ENCODE measurements at regions not wholly inside any gene's neighbourhood (a gene's known extent, or its start where the extent isn't known, plus 50 kb on each side); places are given as distances from the start of the nearest gene placed in this dataset.
"Not testable (repeated sequence)": the region's sequence is repeated elsewhere in the genome, so short reads cannot be mapped to it uniquely, and the experiment has no call there.

GRCh38 chr2:234156326-234156725 is 105.8 kb downstream of the SPP2 start:
- no peak overlapping the region for H3K4me3 ChIP-seq (ENCODE audit: low read length)
- no peak for TF ChIP-seq CTCF (conservative IDR thresholded peaks at IDR 0.05; ENCODE audit: low read depth, low read length)
- no peak for DNase-seq (ENCODE audit: low read depth)

DNA sequence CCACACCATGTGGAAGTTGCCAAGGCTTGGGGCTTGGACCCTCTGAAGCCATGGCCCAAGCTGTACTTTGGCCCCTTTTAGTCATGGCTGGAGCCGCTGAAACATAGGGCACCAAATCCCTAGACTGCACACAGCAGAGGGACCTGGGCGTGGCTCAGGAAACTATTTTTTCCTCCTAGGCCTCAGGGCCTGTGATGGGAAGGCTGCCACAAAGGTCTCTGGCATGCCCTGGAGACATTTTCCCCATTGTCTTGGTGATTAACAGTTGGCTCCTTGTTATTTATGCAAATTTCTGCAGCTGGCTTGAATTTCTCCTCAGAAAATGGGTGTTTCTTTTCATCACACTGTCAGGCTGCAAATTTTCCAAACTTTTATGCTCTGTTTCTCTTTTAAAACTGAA is 102.3 kb downstream of the SPP2 start:
- H3K4me3 ChIP-seq (ENCODE audit: low read length); DNase-seq (ENCODE audit: low read depth): not testable (repeated sequence)

- no peak for DNase-seq (ENCODE audit: low read depth)
- TF ChIP-seq CTCF (conservative IDR thresholded peaks at IDR 0.05; ENCODE audit: low read depth, low read length), result no peak
- no peak overlapping the region for H3K4me3 ChIP-seq (ENCODE audit: low read length)
Observed at GRCh38 chr2:234147335-234147861, 96.9 kb downstream of the SPP2 start.

DNA sequence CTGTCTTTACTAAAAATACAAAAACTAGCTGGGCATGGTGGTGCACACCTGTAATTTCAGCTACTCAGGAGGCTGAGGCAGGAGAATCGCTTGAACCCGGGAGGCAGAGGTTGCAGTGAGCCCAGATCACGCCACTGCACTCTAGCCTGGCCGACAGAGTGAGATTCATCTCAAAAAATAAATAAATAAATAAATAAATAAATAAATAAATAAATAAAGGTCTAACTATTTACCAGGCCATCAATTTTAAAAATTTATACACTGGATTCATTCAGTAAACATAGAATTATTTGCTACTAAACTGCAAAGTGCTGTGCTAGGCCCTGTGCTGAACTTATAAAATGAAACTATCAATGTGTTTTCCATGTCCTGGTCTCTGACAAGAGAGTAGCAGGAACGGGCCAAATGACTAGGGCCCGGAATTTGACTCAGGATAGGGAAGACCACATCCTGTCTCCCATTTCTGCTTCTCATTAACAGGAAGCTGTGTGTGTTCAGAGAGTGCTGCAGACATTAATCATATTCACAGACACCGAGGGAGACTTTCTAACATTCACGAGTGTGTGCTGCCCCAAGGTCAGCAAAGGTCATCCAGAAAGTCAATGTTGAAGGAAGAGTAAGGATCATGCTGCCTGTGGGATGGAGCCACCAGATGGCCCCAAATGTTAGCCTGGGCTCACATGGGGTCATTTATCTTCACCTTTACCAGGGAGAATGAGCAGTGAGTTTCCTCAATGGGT is 95.8 kb downstream of the SPP2 start:
- TF ChIP-seq CTCF (conservative IDR thresholded peaks at IDR 0.05; ENCODE audit: low read depth, low read length), result no peak
- DNase-seq (ENCODE audit: low read depth), result no peak
- H3K4me3 ChIP-seq (ENCODE audit: low read length), result no peak overlapping the region

GRCh38 chr2:234145511-234145910 is 95.0 kb downstream of the SPP2 start:
- no peak overlapping the region for H3K4me3 ChIP-seq (ENCODE audit: low read length)
- TF ChIP-seq CTCF (conservative IDR thresholded peaks at IDR 0.05; ENCODE audit: low read depth, low read length), result no peak
- no peak for DNase-seq (ENCODE audit: low read depth)

GRCh38 chr2:234145057-234145456 is 94.6 kb downstream of the SPP2 start:
- no peak for TF ChIP-seq CTCF (conservative IDR thresholded peaks at IDR 0.05; ENCODE audit: low read depth, low read length)
- DNase-seq (ENCODE audit: low read depth), result no peak
- H3K4me3 ChIP-seq (ENCODE audit: low read length), result no peak overlapping the region

DNA sequence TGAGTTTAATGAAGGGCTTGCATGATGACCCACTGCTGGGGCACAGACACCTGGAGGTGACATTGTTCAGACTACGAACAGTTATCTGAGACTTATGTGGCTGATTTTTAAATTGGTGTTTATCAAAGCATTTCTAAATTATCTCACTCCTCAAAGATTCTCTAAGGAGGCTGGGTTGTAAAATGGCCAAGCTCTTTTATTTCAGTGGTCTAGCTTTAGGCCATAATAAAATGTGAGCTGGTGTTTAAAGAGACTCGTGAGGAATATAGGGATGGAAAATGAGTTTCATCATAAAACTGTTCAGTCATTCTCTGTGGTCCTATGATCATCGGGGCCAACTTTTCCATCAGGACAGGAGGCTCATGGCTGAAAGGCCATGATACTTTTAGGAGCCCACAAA is 93.4 kb downstream of the SPP2 start:
- no peak for DNase-seq (ENCODE audit: low read depth)
- no peak for TF ChIP-seq CTCF (conservative IDR thresholded peaks at IDR 0.05; ENCODE audit: low read depth, low read length)
- H3K4me3 ChIP-seq (ENCODE audit: low read length), result no peak overlapping the region
